Lung (tissue), 11 donors: ENCODE measurements at regions not wholly inside any gene's neighbourhood (a gene's known extent, or its start where the extent isn't known, plus 50 kb on each side); places are given as distances from the start of the nearest gene placed in this dataset.

Experiments used
- ATAC-seq: fragments of 200-7000 bp; cut with Tn5 transposase; one replicate; pipeline ENCODE4 v1.9.1; 2020; ENCODE audit warnings: moderate number of reproducible peaks; ENCODE audit not compliant: insufficient read depth, low FRiP score
- DNase-seq, 3 donors: peaks; one replicate each; pipeline ENCODE4 v3.0.0-alpha.2; 2013 to 2017
- H3K27ac ChIP-seq, 2 donors: one replicate each; pipeline ENCODE4 v1.5.1; 2013; ENCODE audit warnings: mild to moderate bottlenecking in 2 of 2, moderate library complexity in 2 of 2, control low read depth in 1 of 2, inconsistent platforms in 1 of 2, low read depth in 1 of 2, low read length in 1 of 2
- H3K27me3 ChIP-seq, 3 donors: one replicate each; pipeline ENCODE4 v1.5.1; 2013; ENCODE audit warnings: low read length in 2 of 3; ENCODE audit not compliant: control insufficient read depth in 3 of 3, insufficient read depth in 3 of 3
- H3K36me3 ChIP-seq, 4 donors: one replicate each; pipeline ENCODE4 v1.5.1; 2013; ENCODE audit warnings: low read length in 4 of 4, mild to moderate bottlenecking in 1 of 4, moderate library complexity in 1 of 4; ENCODE audit not compliant: control insufficient read depth in 4 of 4, insufficient read depth in 4 of 4
- H3K4me1 ChIP-seq, 5 donors: one replicate each; pipeline ENCODE4 v1.5.1; 2013; ENCODE audit warnings: low read length in 5 of 5, mild to moderate bottlenecking in 2 of 5, moderate library complexity in 1 of 5; ENCODE audit not compliant: control insufficient read depth in 5 of 5, insufficient read depth in 5 of 5
- H3K4me3 ChIP-seq: one replicate; pipeline ENCODE4 v1.5.1; 2013; ENCODE audit warnings: mild to moderate bottlenecking, control low read depth, moderate library complexity
- H3K9ac ChIP-seq, 2 donors: one replicate each; pipeline ENCODE4 v1.5.1; 2013; ENCODE audit warnings: low read length in 2 of 2, control low read depth in 1 of 2; ENCODE audit not compliant: insufficient read depth in 1 of 2
- H3K9me3 ChIP-seq, 4 donors: one replicate each; pipeline ENCODE4 v1.5.1; 2013; ENCODE audit warnings: low read length in 3 of 4, mild to moderate bottlenecking in 1 of 4, moderate library complexity in 1 of 4; ENCODE audit not compliant: control insufficient read depth in 4 of 4, insufficient read depth in 3 of 4
- WGBS, 2 donors: extraction: QIAGEN DNeasy Blood & Tissue Kit; methylation state at CpG; one replicate each; pipeline ENCODE4 v1.1.7; 2013; 5-methylcytosine and 5-hydroxymethylcytosine counted together
- TF ChIP-seq, protein P1 (sequence below): IDR thresholded peaks from 2 replicates; pipeline ENCODE4 v1.5.1; 2012; ENCODE audit warnings: mild to moderate bottlenecking; ENCODE audit errors: control extremely low read depth, extremely low read depth
- donor health status: control.
- donor health status: control.
- donor health status: Bipolar disorder and iron deficiency.
- donor health status: healthy.
- donor health status: DM: yes; HTN: yes; CAD: no.

DNA sequence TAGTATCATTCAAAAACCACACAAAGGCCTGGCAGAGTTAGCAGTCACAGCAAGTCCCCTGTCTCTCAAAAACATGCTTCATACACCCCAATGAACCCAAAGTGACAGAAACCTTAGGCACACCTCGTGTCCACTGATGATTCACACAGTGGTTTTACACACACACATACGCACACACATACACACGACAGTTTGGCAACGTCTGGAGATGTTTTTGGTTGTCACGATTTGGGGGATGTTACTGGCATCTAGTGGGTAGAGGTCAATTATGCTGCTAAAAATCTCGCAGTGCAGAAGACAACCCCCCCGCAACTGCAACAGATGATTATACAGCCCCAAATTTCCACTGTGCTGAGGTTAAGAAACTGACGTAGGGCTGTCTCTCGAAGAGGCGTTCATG, 72.9 kb upstream of the PARD3B start:
- H3K27ac ChIP-seq: no peak overlapping the region
- WGBS, 2 donors: 86 to 87% methylated on average over 10 of the region's 10 CpGs
- H3K9ac ChIP-seq: no peak overlapping the region
- peaks cover 0 to 2% (median 0%) of the 10 kb centered on the region in 4 donors for H3K9me3 ChIP-seq
- no peak for ATAC-seq
- TF ChIP-seq, protein P1, sequence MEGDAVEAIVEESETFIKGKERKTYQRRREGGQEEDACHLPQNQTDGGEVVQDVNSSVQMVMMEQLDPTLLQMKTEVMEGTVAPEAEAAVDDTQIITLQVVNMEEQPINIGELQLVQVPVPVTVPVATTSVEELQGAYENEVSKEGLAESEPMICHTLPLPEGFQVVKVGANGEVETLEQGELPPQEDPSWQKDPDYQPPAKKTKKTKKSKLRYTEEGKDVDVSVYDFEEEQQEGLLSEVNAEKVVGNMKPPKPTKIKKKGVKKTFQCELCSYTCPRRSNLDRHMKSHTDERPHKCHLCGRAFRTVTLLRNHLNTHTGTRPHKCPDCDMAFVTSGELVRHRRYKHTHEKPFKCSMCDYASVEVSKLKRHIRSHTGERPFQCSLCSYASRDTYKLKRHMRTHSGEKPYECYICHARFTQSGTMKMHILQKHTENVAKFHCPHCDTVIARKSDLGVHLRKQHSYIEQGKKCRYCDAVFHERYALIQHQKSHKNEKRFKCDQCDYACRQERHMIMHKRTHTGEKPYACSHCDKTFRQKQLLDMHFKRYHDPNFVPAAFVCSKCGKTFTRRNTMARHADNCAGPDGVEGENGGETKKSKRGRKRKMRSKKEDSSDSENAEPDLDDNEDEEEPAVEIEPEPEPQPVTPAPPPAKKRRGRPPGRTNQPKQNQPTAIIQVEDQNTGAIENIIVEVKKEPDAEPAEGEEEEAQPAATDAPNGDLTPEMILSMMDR: no peak
- H3K4me1 ChIP-seq: peaks cover 0 to 19% (median 0%) of the 10 kb centered on the region in 5 donors
- H3K36me3 ChIP-seq: no peaks in the 10 kb centered on the region
- H3K27me3 ChIP-seq: no peaks in the 10 kb centered on the region
- DNase-seq: peak in 1 of 3 donors; percentile 25
- no peak overlapping the region for H3K4me3 ChIP-seq

DNA sequence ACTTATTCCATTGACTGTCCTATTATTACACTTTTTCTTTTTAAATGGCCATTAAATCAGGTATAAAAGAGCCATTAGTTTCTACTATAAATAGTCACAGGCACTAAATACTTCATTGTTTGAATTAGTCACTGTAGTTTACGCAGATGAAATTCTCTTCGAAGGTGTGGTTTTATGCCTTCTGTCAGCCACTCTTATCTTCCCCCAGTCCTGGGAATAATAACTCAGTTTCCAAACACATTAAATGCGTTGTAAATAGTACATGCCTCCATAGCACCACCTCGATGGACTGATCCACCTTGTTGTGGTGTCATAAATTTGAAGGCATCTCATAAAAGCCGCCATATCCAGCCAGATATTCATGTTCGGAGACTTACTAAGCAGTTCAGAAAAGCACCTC, 72.1 kb upstream of the PARD3B start:
- WGBS, 2 donors: 92% methylated on average over 6 of the region's 6 CpGs
- Histone ChIP-seq H3K36me3 (no peaks in the 10 kb centered on the region), H3K4me1 (peaks cover 0 to 17% (median 0%) of the 10 kb centered on the region in 5 donors), H3K9me3 (no peaks in the 10 kb centered on the region), H3K27ac (no peak overlapping the region), H3K27me3 (no peaks in the 10 kb centered on the region), H3K4me3 (no peak overlapping the region), H3K9ac (no peak overlapping the region)
- ATAC-seq (no peak), DNase-seq (no peak)
- TF ChIP-seq, protein P1: no peak

DNA sequence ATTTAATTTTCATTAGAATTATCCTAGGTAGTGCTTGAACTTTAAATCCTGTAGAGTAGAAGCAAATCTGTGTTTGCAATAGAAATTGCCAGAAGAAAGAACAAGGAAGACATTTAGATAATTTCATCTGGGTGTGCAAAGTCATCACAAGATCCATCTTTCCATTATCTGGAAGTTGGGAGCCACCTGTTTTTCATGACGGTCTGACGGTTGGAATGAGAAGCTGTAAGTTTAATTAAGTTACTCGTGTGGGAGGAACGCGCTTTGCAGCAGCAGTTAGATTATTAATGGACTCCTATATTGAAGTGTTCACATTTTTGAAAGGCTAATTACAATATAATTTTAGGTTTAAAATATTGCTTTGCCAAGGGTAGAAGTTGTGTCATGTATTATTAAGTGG, 69.9 kb upstream of the PARD3B start:
- DNase-seq: no peak
- Histone ChIP-seq H3K9me3 (peaks cover 0 to 1% (median 0%) of the 10 kb centered on the region in 4 donors), H3K9ac (no peak overlapping the region), H3K36me3 (no peaks in the 10 kb centered on the region), H3K4me1 (peaks cover 0 to 2% (median 0%) of the 10 kb centered on the region in 5 donors), H3K27ac (no peak overlapping the region), H3K27me3 (no peaks in the 10 kb centered on the region), H3K4me3 (no peak overlapping the region)
- ATAC-seq: no peak
- TF ChIP-seq, protein P1: no peak
- WGBS, 2 donors: 81 to 93% methylated on average over 5 of the region's 5 CpGs

DNA sequence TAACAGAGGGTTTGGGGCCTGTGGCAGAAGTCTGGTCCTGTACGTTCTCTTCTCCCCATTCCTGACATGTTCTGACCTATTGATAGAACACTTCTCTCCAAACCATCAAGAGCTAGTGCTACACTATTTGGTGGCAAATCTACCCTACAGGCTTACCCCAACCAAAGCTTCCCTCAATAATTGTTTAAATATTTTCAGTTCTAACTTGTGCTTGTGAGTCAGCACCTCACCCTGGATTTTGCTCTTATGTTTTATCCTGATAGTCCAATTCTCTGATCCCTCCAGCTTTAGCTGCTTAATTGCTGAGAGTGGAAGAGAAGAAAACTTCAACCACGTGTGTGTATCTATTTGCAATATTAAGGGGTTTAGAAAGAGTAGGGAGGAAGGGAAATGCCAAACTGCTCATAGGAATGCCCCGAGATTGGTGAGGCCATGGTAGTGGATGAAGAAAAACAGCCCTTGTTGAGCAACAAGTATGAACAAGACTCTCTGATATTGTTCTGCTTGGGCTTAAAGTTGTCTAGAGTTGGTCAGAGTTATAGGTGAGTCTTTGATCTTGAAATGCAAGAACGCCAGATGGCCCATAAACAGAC, 67.8 kb upstream of the PARD3B start:
- H3K9me3 ChIP-seq: peaks cover 0 to 1% (median 0%) of the 10 kb centered on the region in 4 donors
- H3K4me3 ChIP-seq: no peak overlapping the region
- TF ChIP-seq, protein P1: no peak
- H3K36me3 ChIP-seq: no peaks in the 10 kb centered on the region
- no peaks in the 10 kb centered on the region for H3K27me3 ChIP-seq
- no peak for DNase-seq
- 91 to 94% methylated on average over 4 of the region's 4 CpGs for WGBS, 2 donors
- ATAC-seq: no peak
- peaks cover 0 to 2% (median 0%) of the 10 kb centered on the region in 5 donors for H3K4me1 ChIP-seq
- H3K27ac ChIP-seq: no peak overlapping the region
- H3K9ac ChIP-seq: no peak overlapping the region
